B cell (primary cell): ENCODE measurements at regions not wholly inside any gene's neighbourhood (a gene's known extent, or its start where the extent isn't known, plus 50 kb on each side); places are given as distances from the start of the nearest gene placed in this dataset.

Experiments used
- EZH2 ChIP-seq: IDR thresholded peaks from 2 replicates; pipeline ENCODE4 v1.6.1; 2012; ENCODE audit warnings: borderline replicate concordance, low read depth, mild to moderate bottlenecking, moderate library complexity, low read length; ENCODE audit not compliant: insufficient read depth, poor library complexity, severe bottlenecking
- TF ChIP-seq, protein P1 (sequence below): fragments of 200-600 bp; IDR thresholded peaks from one replicate; pipeline ENCODE4 v1.8.0; 2022; ENCODE audit warnings: antibody characterized with exemption, mild to moderate bottlenecking

DNA sequence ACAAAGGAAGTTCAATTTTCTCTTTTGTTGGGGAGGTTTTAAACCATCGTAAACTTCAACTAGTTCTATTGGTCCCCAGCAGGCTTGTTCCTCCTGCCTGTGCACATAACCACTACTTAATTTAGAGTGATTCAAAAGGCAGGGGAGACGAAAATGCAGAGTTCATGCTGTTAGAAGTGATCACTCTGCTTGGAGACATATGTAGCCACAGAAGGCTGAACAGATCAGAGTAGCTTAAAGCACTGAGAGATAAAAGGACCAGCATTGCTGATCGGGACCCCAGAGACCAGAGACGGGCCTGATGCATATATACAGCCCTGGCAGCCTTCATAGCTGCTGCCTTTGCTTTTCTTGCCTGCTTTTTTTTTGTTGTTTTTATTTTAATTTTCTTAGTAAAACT lies 662.0 kb upstream of the CPEB2 start:
- TF ChIP-seq, protein P1, sequence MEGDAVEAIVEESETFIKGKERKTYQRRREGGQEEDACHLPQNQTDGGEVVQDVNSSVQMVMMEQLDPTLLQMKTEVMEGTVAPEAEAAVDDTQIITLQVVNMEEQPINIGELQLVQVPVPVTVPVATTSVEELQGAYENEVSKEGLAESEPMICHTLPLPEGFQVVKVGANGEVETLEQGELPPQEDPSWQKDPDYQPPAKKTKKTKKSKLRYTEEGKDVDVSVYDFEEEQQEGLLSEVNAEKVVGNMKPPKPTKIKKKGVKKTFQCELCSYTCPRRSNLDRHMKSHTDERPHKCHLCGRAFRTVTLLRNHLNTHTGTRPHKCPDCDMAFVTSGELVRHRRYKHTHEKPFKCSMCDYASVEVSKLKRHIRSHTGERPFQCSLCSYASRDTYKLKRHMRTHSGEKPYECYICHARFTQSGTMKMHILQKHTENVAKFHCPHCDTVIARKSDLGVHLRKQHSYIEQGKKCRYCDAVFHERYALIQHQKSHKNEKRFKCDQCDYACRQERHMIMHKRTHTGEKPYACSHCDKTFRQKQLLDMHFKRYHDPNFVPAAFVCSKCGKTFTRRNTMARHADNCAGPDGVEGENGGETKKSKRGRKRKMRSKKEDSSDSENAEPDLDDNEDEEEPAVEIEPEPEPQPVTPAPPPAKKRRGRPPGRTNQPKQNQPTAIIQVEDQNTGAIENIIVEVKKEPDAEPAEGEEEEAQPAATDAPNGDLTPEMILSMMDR, result no peak
- no peak for TF ChIP-seq EZH2
